Esophagus squamous epithelium (tissue), 5 donors: ENCODE measurements at regions not wholly inside any gene's neighbourhood (a gene's known extent, or its start where the extent isn't known, plus 50 kb on each side); places are given as distances from the start of the nearest gene placed in this dataset.

Experiments
- DNase-seq: peaks from one replicate; lab custom pipeline; 2025; lab: John Stamatoyannopoulos, UW
- H3K27ac ChIP-seq, 4 donors: fragments of 200-600 bp; sonication (generic); one replicate each; pipeline ENCODE4 v1.5.1; 2016 to 2019; ENCODE audit warnings: mild to moderate bottlenecking in 1 of 4
- H3K27me3 ChIP-seq, 4 donors: fragments of 200-600 bp; sonication (generic); 1 replicate in 3 of 4; 2 replicates in 1 of 4; pipeline versions ENCODE4 v1.5.1 to v1.6.0; 2017 to 2021; ENCODE audit warnings: antibody characterized with exemption in 1 of 4
- H3K36me3 ChIP-seq, 3 donors: fragments of 200-600 bp; sonication (generic); one replicate each; pipeline ENCODE4 v1.5.1; 2016 to 2019
- H3K4me1 ChIP-seq, 3 donors: fragments of 200-600 bp; sonication (generic); one replicate each; pipeline ENCODE4 v1.5.1; 2017 to 2019
- H3K4me3 ChIP-seq, 4 donors: fragments of 200-600 bp; sonication (generic); 1 replicate in 3 of 4; 2 replicates in 1 of 4; pipeline ENCODE4 v1.5.1; 2016 to 2019; ENCODE audit warnings: mild to moderate bottlenecking in 2 of 4, moderate library complexity in 1 of 4
- H3K9me3 ChIP-seq, 3 donors: fragments of 200-600 bp; sonication (generic); one replicate each; pipeline ENCODE4 v1.5.1; 2016 to 2019
- CTCF ChIP-seq, 6 experiments: fragments of 450-650 bp in 4 of 6; fragments of 200-600 bp in 2 of 6; sonication (generic) in 2 of 6; IDR thresholded peaks; one replicate each; pipeline ENCODE4 v1.5.1; 2016 to 2019; ENCODE audit warnings: antibody characterized with exemption in 6 of 6, mild to moderate bottlenecking in 4 of 6, moderate library complexity in 4 of 6
- POLR2A ChIP-seq, 4 donors: fragments of 450-650 bp; IDR thresholded peaks; one replicate each; pipeline ENCODE4 v1.6.1; 2017; ENCODE audit warnings: antibody characterized with exemption in 4 of 4, mild to moderate bottlenecking in 4 of 4, moderate library complexity in 3 of 4
- WGBS, 2 donors: methylation state at CpG; one replicate each; pipeline ENCODE4 v1.1.5; 2018; 5-methylcytosine and 5-hydroxymethylcytosine counted together
- intact Hi-C: fragments of 100-400 bp; cut with DNase I; formaldehyde crosslinking; loops from one replicate; pipeline ENCODE4 v1.15.0; 2022
- donor health status: DM: yes; HTN: yes; CAD: no.

- H3K9me3 ChIP-seq = no peaks in the 10 kb centered on the region
- H3K4me3 ChIP-seq = no peak overlapping the region
- TF ChIP-seq CTCF (IDR thresholded peaks at IDR 0.05) (no peak), POLR2A (IDR thresholded peaks at IDR 0.05) (no peak)
- H3K4me1 ChIP-seq = peaks cover 0 to 15% (median 0%) of the 10 kb centered on the region in 3 donors
- no peak for DNase-seq
- no peaks in the 10 kb centered on the region for H3K27me3 ChIP-seq
- intact Hi-C loops = no loop called here
- H3K27ac ChIP-seq = no peak overlapping the region
- H3K36me3 ChIP-seq = no peaks in the 10 kb centered on the region
- 62 to 72% methylated on average over 2 of the region's 2 CpGs for WGBS, 2 donors
These were observed 229.9 kb downstream of the ZNF608 start for GRCh38 chr5:124516567-124516966.

- peaks cover 0 to 15% (median 0%) of the 10 kb centered on the region in 3 donors for H3K4me1 ChIP-seq
- H3K27me3 ChIP-seq = no peaks in the 10 kb centered on the region
- WGBS, 2 donors = 35 to 49% methylated on average over 3 of the region's 3 CpGs
- no peak overlapping the region for H3K27ac ChIP-seq
- no peak for DNase-seq
- no peaks in the 10 kb centered on the region for H3K9me3 ChIP-seq
- intact Hi-C loops = no loop called here
- TF ChIP-seq POLR2A (IDR thresholded peaks at IDR 0.05) (no peak), CTCF (IDR thresholded peaks at IDR 0.05) (no peak)
- H3K36me3 ChIP-seq = no peaks in the 10 kb centered on the region
- no peak overlapping the region for H3K4me3 ChIP-seq
These were observed 230.8 kb downstream of the ZNF608 start for GRCh38 chr5:124515497-124516245.

- intact Hi-C loops = no loop called here
- TF ChIP-seq POLR2A (IDR thresholded peaks at IDR 0.05) = no peak
- no peak for TF ChIP-seq CTCF (IDR thresholded peaks at IDR 0.05)
- peaks cover 0 to 15% (median 0%) of the 10 kb centered on the region in 3 donors for H3K4me1 ChIP-seq
- WGBS, 2 donors = 89 to 95% methylated on average over 3 of the region's 3 CpGs
- no peaks in the 10 kb centered on the region for H3K27me3 ChIP-seq
- no peaks in the 10 kb centered on the region for H3K9me3 ChIP-seq
- DNase-seq = no peak
- no peaks in the 10 kb centered on the region for H3K36me3 ChIP-seq
- no peak overlapping the region for H3K4me3 ChIP-seq
- no peak overlapping the region for H3K27ac ChIP-seq
These were observed 231.5 kb downstream of the ZNF608 start for GRCh38 chr5:124514956-124515355.

- no peak for TF ChIP-seq POLR2A (IDR thresholded peaks at IDR 0.05)
- no peak for TF ChIP-seq CTCF (IDR thresholded peaks at IDR 0.05)
- H3K9me3 ChIP-seq = no peaks in the 10 kb centered on the region
- no peak overlapping the region for H3K4me3 ChIP-seq
- intact Hi-C loops = no loop called here
- no peaks in the 10 kb centered on the region for H3K27me3 ChIP-seq
- DNase-seq = no peak
- WGBS, 2 donors = 91 to 97% methylated on average over 5 of the region's 5 CpGs
- peaks cover 0 to 15% (median 0%) of the 10 kb centered on the region in 3 donors for H3K4me1 ChIP-seq
- H3K36me3 ChIP-seq = no peaks in the 10 kb centered on the region
- H3K27ac ChIP-seq = no peak overlapping the region
These were observed 233.3 kb downstream of the ZNF608 start for GRCh38 chr5:124512952-124513632.

GRCh38 chr5:124512236-124512635 is 234.2 kb downstream of the ZNF608 start:
- WGBS, 2 donors = 17 to 18% methylated on average over 3 of the region's 3 CpGs
- H3K4me1 ChIP-seq = peaks cover 0 to 15% (median 0%) of the 10 kb centered on the region in 3 donors
- no peak for DNase-seq
- no peaks in the 10 kb centered on the region for H3K36me3 ChIP-seq
- no peaks in the 10 kb centered on the region for H3K27me3 ChIP-seq
- no peaks in the 10 kb centered on the region for H3K9me3 ChIP-seq
- intact Hi-C loops = no loop called here
- H3K27ac ChIP-seq = no peak overlapping the region
- no peak overlapping the region for H3K4me3 ChIP-seq
- TF ChIP-seq POLR2A (IDR thresholded peaks at IDR 0.05) (no peak), CTCF (IDR thresholded peaks at IDR 0.05) (no peak)
